Aorta (tissue), 5 donors: ENCODE measurements at regions not wholly inside any gene's neighbourhood (a gene's known extent, or its start where the extent isn't known, plus 50 kb on each side); places are given as distances from the start of the nearest gene placed in this dataset.

ENCODE experiments used
- ATAC-seq: fragments of 200-7000 bp; cut with Tn5 transposase; one replicate; pipeline ENCODE4 v1.9.1; 2022; ENCODE audit warnings: moderate library complexity; ENCODE audit not compliant: low FRiP score
- DNase-seq, 2 donors: peaks; one replicate each; pipeline ENCODE4 v3.0.0-alpha.2; 2020
- H3K27ac ChIP-seq, 2 donors: one replicate each; pipeline ENCODE4 v1.5.1; 2013; ENCODE audit warnings: low read length in 2 of 2, mild to moderate bottlenecking in 2 of 2, moderate library complexity in 2 of 2, control low read depth in 1 of 2, inconsistent platforms in 1 of 2, low read depth in 1 of 2
- H3K27me3 ChIP-seq, 2 donors: one replicate each; pipeline ENCODE4 v1.6.1; 2013; ENCODE audit warnings: control low read depth in 1 of 2, low read length in 1 of 2, mild to moderate bottlenecking in 1 of 2, moderate library complexity in 1 of 2; ENCODE audit not compliant: insufficient read depth in 2 of 2, control insufficient read depth in 1 of 2
- H3K36me3 ChIP-seq, 2 donors: one replicate each; pipeline ENCODE4 v1.6.1; 2013; ENCODE audit warnings: control low read depth in 1 of 2, low read length in 1 of 2, mild to moderate bottlenecking in 1 of 2; ENCODE audit not compliant: insufficient read depth in 2 of 2, control insufficient read depth in 1 of 2
- H3K4me1 ChIP-seq, 2 donors: one replicate each; pipeline ENCODE4 v1.6.1; 2013; ENCODE audit warnings: low read length in 2 of 2, control low read depth in 1 of 2, mild to moderate bottlenecking in 1 of 2, moderate library complexity in 1 of 2; ENCODE audit not compliant: insufficient read depth in 2 of 2, control insufficient read depth in 1 of 2
- H3K4me3 ChIP-seq, 2 donors: one replicate each; pipeline ENCODE4 v1.5.1; 2013; ENCODE audit warnings: low read length in 2 of 2, control low read depth in 1 of 2, mild to moderate bottlenecking in 1 of 2
- H3K9me3 ChIP-seq: one replicate; pipeline ENCODE4 v1.6.1; 2013; ENCODE audit warnings: mild to moderate bottlenecking, low read length; ENCODE audit not compliant: control insufficient read depth
- WGBS, 2 donors: extraction: QIAGEN DNeasy Blood & Tissue Kit; methylation state at CpG; one replicate each; pipeline ENCODE4 v1.1.7; 2013; 5-methylcytosine and 5-hydroxymethylcytosine counted together
- intact Hi-C, 2 donors: fragments of 100-400 bp; cut with DNase I; formaldehyde crosslinking; loops; one replicate each; pipeline versions ENCODE4 v1.14.2 to v1.15.0; 2022
- donor health status: healthy with polysubstance abuse.
- donor health status: Bipolar disorder and iron deficiency.
- donor health status: DM: no; HTN: no; CAD: no.
- donor health status: DM: no; HTN: no; CAD: no.
- donor health status: DM: yes; HTN: yes; CAD: no.

DNA sequence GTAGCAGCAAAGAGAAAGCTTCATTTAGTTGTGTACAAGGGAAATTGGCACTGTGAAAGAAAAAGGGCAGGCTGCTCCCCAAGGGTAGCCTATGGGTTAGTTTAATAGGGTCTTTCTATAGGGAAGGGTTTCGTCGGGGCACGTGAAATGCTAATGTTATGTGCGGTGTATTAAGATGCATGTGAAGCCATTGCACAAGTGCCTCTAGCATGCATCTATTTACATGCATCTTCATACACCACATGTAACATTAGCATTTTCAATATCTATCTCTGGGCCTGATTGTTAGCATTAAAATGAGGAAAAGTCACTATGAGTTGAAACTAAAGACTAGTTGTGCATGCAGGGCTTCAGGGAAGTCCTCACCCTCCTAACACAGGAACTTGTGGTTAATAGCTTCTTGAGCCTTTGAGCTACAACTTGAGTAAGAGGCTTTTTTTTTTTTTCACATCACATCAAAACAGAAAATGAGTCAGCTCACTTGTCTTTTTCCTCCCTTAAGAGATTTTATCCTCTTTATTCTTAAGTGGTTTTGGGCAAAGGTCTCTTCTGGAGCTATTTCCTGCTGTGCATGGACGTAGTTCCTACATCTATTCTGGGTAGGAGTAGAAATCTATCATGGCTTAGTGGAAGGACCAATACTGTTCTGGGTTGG, 613.4 kb downstream of the ZPLD1 start:
- intact Hi-C loops: no loop called here

DNA sequence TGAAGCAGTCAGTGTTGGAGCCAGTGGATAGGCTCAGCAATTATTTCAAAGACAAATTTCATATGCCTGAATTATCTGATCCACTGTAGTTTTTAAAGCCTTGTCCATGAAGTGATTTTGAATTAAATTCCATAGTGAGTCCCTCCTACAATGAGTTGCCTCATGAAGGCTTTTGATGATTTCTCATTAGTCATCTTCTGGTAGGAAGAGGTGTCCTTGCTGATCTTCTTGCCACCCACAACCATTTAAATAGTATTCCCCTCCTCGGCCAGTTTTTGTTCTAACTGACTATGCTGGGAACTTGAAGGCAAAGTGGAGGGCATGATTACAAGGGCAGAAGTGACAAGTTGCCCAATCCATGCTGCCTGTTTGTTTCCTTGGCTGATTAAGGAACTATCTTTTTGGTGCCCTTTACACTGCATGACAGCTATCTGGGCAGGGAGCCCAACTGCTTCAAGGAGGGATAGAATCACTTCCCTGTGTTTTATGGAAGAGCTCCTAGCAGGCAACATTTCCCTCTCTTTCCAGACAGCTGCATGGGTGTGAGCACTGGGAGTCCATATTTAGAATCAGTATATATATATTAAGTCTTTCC, 617.5 kb downstream of the ZPLD1 start:
- Histone ChIP-seq H3K4me1 (no peaks in the 10 kb centered on the region), H3K36me3 (no peaks in the 10 kb centered on the region), H3K27ac (no peak overlapping the region), H3K9me3 (no peaks in the 10 kb centered on the region), H3K4me3 (no peak overlapping the region), H3K27me3 (no peaks in the 10 kb centered on the region)
- 66 to 80% methylated on average over 1 of the region's 1 CpG for WGBS, 2 donors
- DNase-seq: peak in 1 of 2 donors; percentile 86
- no peak for ATAC-seq
- intact Hi-C loops: no loop called here

More for the DNA sequence above, 613.4 kb downstream of the ZPLD1 start:
- 85 to 86% methylated on average over 5 of the region's 5 CpGs for WGBS, 2 donors
- H3K4me1 ChIP-seq: no peaks in the 10 kb centered on the region
- no peak overlapping the region for H3K4me3 ChIP-seq
- H3K27ac ChIP-seq: no peak overlapping the region
- H3K9me3 ChIP-seq: no peaks in the 10 kb centered on the region
- H3K36me3 ChIP-seq: no peaks in the 10 kb centered on the region
- no peaks in the 10 kb centered on the region for H3K27me3 ChIP-seq
- DNase-seq (no peak), ATAC-seq (no peak)

DNA sequence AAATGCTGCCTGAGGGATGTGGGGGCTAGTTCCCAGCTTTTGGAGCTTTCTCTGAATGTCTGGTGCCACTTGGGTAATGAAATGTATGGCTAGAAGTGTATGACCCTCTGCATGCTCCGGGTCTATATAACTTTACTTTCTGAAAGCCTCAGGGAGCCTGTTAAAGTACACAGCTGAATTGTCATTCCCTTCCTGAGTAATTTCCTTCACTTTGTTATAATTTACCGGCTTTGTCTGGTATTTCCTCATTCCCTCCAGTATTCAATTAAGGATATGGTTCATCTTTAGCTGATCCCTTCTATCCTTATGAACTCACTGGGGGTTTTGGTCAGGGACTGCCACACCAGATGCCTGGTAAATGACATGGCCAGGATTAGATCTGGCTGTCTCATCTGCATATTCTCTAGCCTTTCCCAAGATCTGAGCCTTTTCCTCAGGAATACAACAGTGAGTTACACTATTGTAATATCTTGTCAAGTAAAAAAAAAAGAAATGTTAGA, 620.3 kb downstream of the ZPLD1 start:
- H3K4me1 ChIP-seq: no peaks in the 10 kb centered on the region
- ATAC-seq (no peak), DNase-seq (no peak)
- H3K4me3 ChIP-seq: no peak overlapping the region
- no peaks in the 10 kb centered on the region for H3K27me3 ChIP-seq
- no peaks in the 10 kb centered on the region for H3K36me3 ChIP-seq
- no peaks in the 10 kb centered on the region for H3K9me3 ChIP-seq
- H3K27ac ChIP-seq: no peak overlapping the region
- WGBS, 2 donors: 35% methylated on average over 2 of the region's 2 CpGs
- intact Hi-C loops: no loop called here

DNA sequence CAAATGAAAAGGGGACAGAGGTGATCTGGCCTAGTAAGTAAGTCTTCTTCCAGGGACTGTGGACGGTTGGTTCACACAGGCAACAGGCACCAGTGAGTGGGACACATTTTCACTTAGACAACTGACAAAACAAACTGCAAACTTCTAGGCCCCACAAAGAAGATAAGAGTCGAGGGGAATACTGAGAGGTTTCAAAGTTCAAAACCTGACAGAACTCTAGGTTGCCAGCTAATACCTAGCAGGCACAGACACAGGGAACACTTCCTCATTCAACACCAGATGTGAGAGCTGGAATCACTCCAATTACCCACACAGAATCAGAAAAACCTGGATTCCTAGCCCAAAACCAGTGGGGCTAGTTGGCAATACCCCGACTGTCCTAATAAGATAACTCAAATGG, 621.7 kb downstream of the ZPLD1 start:
- intact Hi-C loops: no loop called here
- no peak for ATAC-seq
- no peaks in the 10 kb centered on the region for H3K9me3 ChIP-seq

DNA sequence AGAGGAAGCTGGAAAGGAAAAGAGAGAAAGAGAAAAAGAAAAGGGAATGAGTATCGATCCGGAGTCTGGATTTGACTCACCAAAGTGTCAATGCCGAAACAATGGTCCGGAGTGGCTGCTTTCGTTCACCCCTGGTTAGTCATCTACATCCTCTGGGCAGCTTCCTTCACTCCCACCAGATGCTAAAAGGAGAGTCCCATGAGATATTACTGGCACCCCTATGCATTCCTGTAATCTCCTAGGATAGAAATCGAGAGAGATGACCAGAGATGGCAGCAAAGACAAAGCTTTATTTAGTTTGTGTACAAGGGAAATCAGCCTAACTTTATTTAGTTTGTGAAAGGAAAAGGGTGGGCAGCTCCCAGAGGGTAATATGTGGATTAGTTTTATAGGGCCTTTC, 622.2 kb downstream of the ZPLD1 start:
- ATAC-seq (no peak), DNase-seq (no peak)
- intact Hi-C loops: no loop called here
- Histone ChIP-seq H3K4me1 (no peaks in the 10 kb centered on the region), H3K4me3 (no peak overlapping the region), H3K27me3 (no peaks in the 10 kb centered on the region), H3K36me3 (no peaks in the 10 kb centered on the region), H3K9me3 (no peaks in the 10 kb centered on the region), H3K27ac (no peak overlapping the region)
- whole genome bisulfite sequencing, 2 donors: 64 to 72% methylated on average over 6 of the region's 6 CpGs

More for the DNA sequence above, 621.7 kb downstream of the ZPLD1 start:
- Histone ChIP-seq H3K4me3 (no peak overlapping the region), H3K36me3 (no peaks in the 10 kb centered on the region), H3K4me1 (no peaks in the 10 kb centered on the region), H3K27me3 (no peaks in the 10 kb centered on the region), H3K27ac (no peak overlapping the region)
- DNase-seq: no peak
- 47 to 52% methylated on average over 3 of the region's 3 CpGs for WGBS, 2 donors

DNA sequence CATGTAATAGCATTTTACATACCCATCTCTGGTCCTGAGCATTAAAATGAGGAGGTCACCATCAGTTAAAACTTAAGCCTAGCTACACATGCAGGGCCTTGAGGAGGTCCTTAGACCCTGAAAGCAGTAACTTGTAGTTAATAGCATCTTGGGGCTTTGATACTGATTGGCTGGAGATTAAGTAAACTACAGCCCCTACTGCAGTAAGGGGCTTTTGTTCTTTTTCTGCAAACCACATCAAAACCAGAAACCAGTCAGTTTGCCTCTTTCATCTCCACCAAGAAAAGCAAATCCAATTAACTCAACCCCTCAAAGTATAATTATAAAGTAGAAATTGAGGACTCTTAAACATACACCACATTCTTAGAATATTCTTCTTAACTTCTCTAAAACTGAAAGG, 622.7 kb downstream of the ZPLD1 start:
- Histone ChIP-seq H3K4me3 (no peak overlapping the region), H3K4me1 (no peaks in the 10 kb centered on the region), H3K27ac (no peak overlapping the region), H3K9me3 (no peaks in the 10 kb centered on the region), H3K27me3 (no peaks in the 10 kb centered on the region), H3K36me3 (no peaks in the 10 kb centered on the region)
- no peak for DNase-seq
- intact Hi-C loops: no loop called here
- no peak for ATAC-seq

DNA sequence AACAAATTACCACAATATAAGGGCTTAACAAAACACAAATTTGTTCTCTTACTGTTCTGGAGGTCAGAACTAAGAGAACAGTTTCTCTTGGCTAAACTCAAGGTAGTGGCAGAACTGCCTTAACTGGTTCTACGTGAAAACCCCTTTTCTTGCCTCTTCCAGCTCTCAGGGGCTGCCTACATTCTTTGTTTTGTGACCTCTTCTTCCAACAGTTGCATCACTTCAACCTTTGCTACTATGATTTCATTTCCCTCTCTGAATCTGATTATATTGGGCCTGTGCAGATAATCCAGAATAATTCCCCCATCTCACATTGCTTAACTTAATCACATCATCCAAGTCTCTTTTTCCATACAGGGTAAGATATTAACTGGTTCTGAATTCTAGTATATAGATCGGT, 624.6 kb downstream of the ZPLD1 start:
- DNase-seq: no peak
- intact Hi-C loops: no loop called here
- no peak overlapping the region for H3K27ac ChIP-seq
- H3K4me3 ChIP-seq: no peak overlapping the region
- H3K4me1 ChIP-seq: no peaks in the 10 kb centered on the region
- H3K27me3 ChIP-seq: no peaks in the 10 kb centered on the region
- ATAC-seq: no peak
- no peaks in the 10 kb centered on the region for H3K9me3 ChIP-seq
- H3K36me3 ChIP-seq: no peaks in the 10 kb centered on the region
- 75 to 76% methylated on average over 2 of the region's 2 CpGs for WGBS, 2 donors

DNA sequence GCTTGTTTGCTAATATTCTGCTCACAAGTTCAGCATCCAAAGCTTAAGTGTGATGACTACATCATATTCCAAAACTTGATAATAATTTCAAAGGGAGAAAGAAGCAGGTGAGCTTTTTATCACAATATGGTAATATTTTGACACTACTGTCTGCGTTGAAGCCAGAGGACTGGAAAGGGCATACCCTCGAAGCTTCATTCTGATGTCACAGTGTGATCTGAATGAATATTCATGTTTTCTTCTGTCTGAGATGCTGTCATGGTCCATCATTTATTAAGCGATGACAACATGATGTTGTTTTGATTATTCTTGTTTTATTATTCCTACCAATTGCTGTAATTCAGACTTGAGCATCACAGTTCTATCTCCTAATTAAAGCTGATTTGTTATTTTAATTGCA, 625.4 kb downstream of the ZPLD1 start:
- DNase-seq (no peak), ATAC-seq (no peak)
- Histone ChIP-seq H3K9me3 (no peaks in the 10 kb centered on the region), H3K27me3 (no peaks in the 10 kb centered on the region), H3K36me3 (no peaks in the 10 kb centered on the region), H3K4me3 (no peak overlapping the region), H3K27ac (no peak overlapping the region), H3K4me1 (no peaks in the 10 kb centered on the region)
- intact Hi-C loops: no loop called here
- WGBS, 2 donors: 85 to 89% methylated on average over 3 of the region's 3 CpGs

DNA sequence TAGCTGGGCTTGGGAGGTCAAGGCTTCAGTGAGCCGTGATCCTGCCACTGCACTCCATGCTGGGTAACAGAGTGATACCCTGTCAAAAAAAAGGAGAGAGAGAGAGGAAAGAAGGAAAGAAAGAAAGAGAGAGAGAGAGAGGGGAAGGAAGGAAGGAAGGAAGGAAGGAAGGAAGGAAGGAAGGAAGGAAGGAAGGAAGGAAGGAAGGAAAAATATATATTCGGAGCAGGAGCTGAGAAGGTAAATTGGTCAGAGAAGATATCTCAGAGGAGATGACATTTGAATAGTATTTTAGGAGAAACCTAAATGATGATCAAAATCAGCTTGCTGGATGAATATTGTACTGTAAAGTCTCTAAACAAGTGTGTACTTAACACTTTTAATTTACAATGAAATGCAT, 633.1 kb downstream of the ZPLD1 start:
- no peaks in the 10 kb centered on the region for H3K9me3 ChIP-seq

More for the DNA sequence above, 633.1 kb downstream of the ZPLD1 start:
- Histone ChIP-seq H3K4me3 (no peak overlapping the region), H3K27ac (no peak overlapping the region), H3K27me3 (no peaks in the 10 kb centered on the region), H3K36me3 (no peaks in the 10 kb centered on the region), H3K4me1 (no peaks in the 10 kb centered on the region)
- ATAC-seq (no peak), DNase-seq (no peak)
- intact Hi-C loops: no loop called here
- WGBS, 2 donors: 86 to 98% methylated on average over 2 of the region's 2 CpGs
